Erythroblast (primary cell): ENCODE measurements at regions not wholly inside any gene's neighbourhood (a gene's known extent, or its start where the extent isn't known, plus 50 kb on each side); places are given as distances from the start of the nearest gene placed in this dataset.

Experiments used
- GATA1 ChIP-seq: IDR thresholded peaks from 2 replicates; pipeline ENCODE4 v1.6.1; 2011; ENCODE audit warnings: low read depth, mild to moderate bottlenecking, control low read depth, low read length, moderate library complexity
- POLR2A ChIP-seq: IDR thresholded peaks from 2 replicates; pipeline ENCODE4 v1.6.1; 2011; ENCODE audit warnings: mild to moderate bottlenecking, low read length

DNA sequence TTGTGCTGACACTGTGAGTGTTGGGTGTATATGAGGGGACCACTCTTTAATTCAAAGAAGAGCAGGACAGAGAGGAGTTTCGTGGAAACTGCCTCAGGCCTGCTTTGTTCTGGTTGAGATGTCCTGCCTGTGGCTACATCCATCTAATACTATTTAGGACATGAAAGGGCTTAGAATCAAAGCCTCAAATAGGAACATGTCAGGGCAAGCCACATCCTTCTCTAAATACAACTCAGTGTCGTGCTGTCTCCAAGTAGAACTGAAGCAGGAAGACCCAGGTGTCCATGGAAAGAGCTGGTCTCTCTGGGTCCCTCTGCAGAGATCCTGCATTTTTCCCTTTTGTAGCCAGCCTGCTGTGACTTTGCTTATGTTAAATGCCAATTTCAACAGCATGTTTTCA lies 156.2 kb upstream of the UMPS start:
- TF ChIP-seq POLR2A (no peak), GATA1 (no peak)
